HEK293 (cell line): ENCODE measurements at regions not wholly inside any gene's neighbourhood (a gene's known extent, or its start where the extent isn't known, plus 50 kb on each side); places are given as distances from the start of the nearest gene placed in this dataset.
"Not testable (repeated sequence)": the region's sequence is repeated elsewhere in the genome, so short reads cannot be mapped to it uniquely, and the experiment has no call there.

Experiments
- CTCF ChIA-PET: fragments of 350-600 bp; formaldehyde crosslinking; extraction: SDS; loops from one replicate; lab custom pipeline; 2021; ENCODE audit warnings: antibody characterized with exemption; lab: Yijun Ruan, JAX
- POLR2A ChIA-PET: fragments of 300-600 bp; formaldehyde crosslinking; extraction: SDS; loops from one replicate; lab custom pipeline; 2020; ENCODE audit warnings: antibody characterized with exemption, inconsistent platforms; lab: Yijun Ruan, JAX
- H3K27ac ChIP-seq: fragments of 200-500 bp; sonication (Bioruptor generic); 2 replicates; pipeline ENCODE4 v1.5.1; 2014; ENCODE audit warnings: low read depth, low read length, control low read depth, inconsistent platforms; ENCODE audit errors: extremely low read depth
- H3K36me3 ChIP-seq, 2 experiments: fragments of 200-500 bp in 1 of 2; sonication (Bioruptor generic) in 1 of 2; 1 replicate in 1 of 2; 2 replicates in 1 of 2; pipeline ENCODE4 v1.5.1; 2014 to 2017; ENCODE audit warnings: inconsistent platforms in 2 of 2, low read length in 2 of 2; ENCODE audit not compliant: control insufficient read depth in 2 of 2, insufficient read depth in 1 of 2
- H3K4me1 ChIP-seq: fragments of 200-500 bp; sonication (Bioruptor generic); 2 replicates; pipeline ENCODE4 v1.5.1; 2014; ENCODE audit warnings: mild to moderate bottlenecking, low read length, inconsistent platforms; ENCODE audit not compliant: control insufficient read depth, insufficient read depth
- H3K4me3 ChIP-seq: 2 replicates; pipeline ENCODE4 v1.5.1; 2011; ENCODE audit warnings: low read depth, mild to moderate bottlenecking, control low read depth, low read length, moderate library complexity
- H3K9me3 ChIP-seq: fragments of 200-500 bp; sonication (Bioruptor generic); 2 replicates; pipeline ENCODE4 v1.5.1; 2014; ENCODE audit warnings: low read depth, low read length, inconsistent platforms; ENCODE audit not compliant: control insufficient read depth, insufficient read depth
- BCL6B ChIP-seq: fragments of 450-650 bp; formaldehyde crosslinking; IDR thresholded peaks from 2 replicates; pipeline ENCODE4 v1.5.1; 2017; ENCODE audit warnings: missing biosample characterization, missing genetic modification characterization
- KLF16 ChIP-seq: fragments of 450-650 bp; formaldehyde crosslinking; IDR thresholded peaks from 2 replicates; pipeline ENCODE4 v1.5.1; 2017; ENCODE audit warnings: missing biosample characterization, missing genetic modification characterization
- PRDM1 ChIP-seq: fragments of 450-650 bp; formaldehyde crosslinking; IDR thresholded peaks from 2 replicates; pipeline ENCODE4; 2016; ENCODE audit warnings: missing biosample characterization, missing genetic modification characterization
- ZFHX2 ChIP-seq: fragments of 450-650 bp; formaldehyde crosslinking; conservative IDR thresholded peaks from 2 replicates; pipeline ENCODE4 v1.5.1; 2016; ENCODE audit warnings: missing biosample characterization, missing genetic modification characterization
- ZIC2 ChIP-seq: fragments of 450-650 bp; formaldehyde crosslinking; IDR thresholded peaks from 2 replicates; pipeline ENCODE4 v1.5.1; 2016; ENCODE audit warnings: missing biosample characterization, missing genetic modification characterization
- ZNF223 ChIP-seq: fragments of 450-650 bp; formaldehyde crosslinking; IDR thresholded peaks from 2 replicates; pipeline ENCODE4 v1.5.1; 2016; ENCODE audit warnings: missing biosample characterization, missing genetic modification characterization
- ZNF24 ChIP-seq: fragments of 450-650 bp; formaldehyde crosslinking; IDR thresholded peaks from 2 replicates; pipeline ENCODE4 v1.5.1; 2016; ENCODE audit warnings: missing biosample characterization, missing genetic modification characterization
- ZNF366 ChIP-seq: fragments of 450-650 bp; formaldehyde crosslinking; conservative IDR thresholded peaks from 2 replicates; pipeline ENCODE4 v1.5.1; 2016; ENCODE audit warnings: missing biosample characterization, missing genetic modification characterization
- ZNF391 ChIP-seq: fragments of 450-650 bp; formaldehyde crosslinking; IDR thresholded peaks from 2 replicates; pipeline ENCODE4 v1.5.1; 2016; ENCODE audit warnings: low read depth, missing biosample characterization, missing genetic modification characterization, borderline replicate concordance
- ZNF510 ChIP-seq: fragments of 450-650 bp; formaldehyde crosslinking; IDR thresholded peaks from 2 replicates; pipeline ENCODE4 v1.5.1; 2018; ENCODE audit warnings: mild to moderate bottlenecking, missing genetic modification characterization, missing biosample characterization; ENCODE audit not compliant: insufficient replicate concordance
- ZNF518A ChIP-seq: fragments of 450-650 bp; formaldehyde crosslinking; conservative IDR thresholded peaks from 2 replicates; pipeline ENCODE4 v1.5.1; 2016; ENCODE audit warnings: low read depth, missing biosample characterization, missing genetic modification characterization
- ZNF544 ChIP-seq: fragments of 450-650 bp; formaldehyde crosslinking; IDR thresholded peaks from 2 replicates; pipeline ENCODE4 v1.5.0; 2017; ENCODE audit warnings: missing biosample characterization, missing genetic modification characterization
- ZNF555 ChIP-seq: fragments of 450-650 bp; formaldehyde crosslinking; conservative IDR thresholded peaks from 2 replicates; pipeline ENCODE4 v1.5.1; 2017; ENCODE audit warnings: missing biosample characterization, mild to moderate bottlenecking, missing genetic modification characterization, inconsistent platforms
- ZNF571 ChIP-seq: fragments of 450-650 bp; formaldehyde crosslinking; IDR thresholded peaks from 2 replicates; pipeline ENCODE4 v1.5.0; 2017; ENCODE audit warnings: missing biosample characterization, missing genetic modification characterization
- ZNF704 ChIP-seq: fragments of 450-650 bp; formaldehyde crosslinking; IDR thresholded peaks from 2 replicates; pipeline ENCODE4 v1.5.1; 2016; ENCODE audit warnings: missing biosample characterization, missing genetic modification characterization
- ZNF830 ChIP-seq: fragments of 450-650 bp; IDR thresholded peaks from 2 replicates; pipeline ENCODE4 v1.5.0; 2018; ENCODE audit warnings: missing biosample characterization, missing genetic modification characterization, low read depth, mild to moderate bottlenecking, moderate library complexity
- ZNF837 ChIP-seq: fragments of 450-650 bp; formaldehyde crosslinking; IDR thresholded peaks from 2 replicates; pipeline ENCODE4 v1.5.1; 2016; ENCODE audit warnings: missing biosample characterization, missing genetic modification characterization
- ZSCAN16 ChIP-seq: fragments of 450-650 bp; formaldehyde crosslinking; IDR thresholded peaks from 2 replicates; pipeline ENCODE4 v1.5.1; 2016; ENCODE audit warnings: missing biosample characterization, missing genetic modification characterization
- TF ChIP-seq, protein P1 (sequence below): fragments of 450-650 bp; formaldehyde crosslinking; IDR thresholded peaks from 2 replicates; pipeline ENCODE4 v1.5.1; 2017; ENCODE audit warnings: missing biosample characterization, missing genetic modification characterization

DNA sequence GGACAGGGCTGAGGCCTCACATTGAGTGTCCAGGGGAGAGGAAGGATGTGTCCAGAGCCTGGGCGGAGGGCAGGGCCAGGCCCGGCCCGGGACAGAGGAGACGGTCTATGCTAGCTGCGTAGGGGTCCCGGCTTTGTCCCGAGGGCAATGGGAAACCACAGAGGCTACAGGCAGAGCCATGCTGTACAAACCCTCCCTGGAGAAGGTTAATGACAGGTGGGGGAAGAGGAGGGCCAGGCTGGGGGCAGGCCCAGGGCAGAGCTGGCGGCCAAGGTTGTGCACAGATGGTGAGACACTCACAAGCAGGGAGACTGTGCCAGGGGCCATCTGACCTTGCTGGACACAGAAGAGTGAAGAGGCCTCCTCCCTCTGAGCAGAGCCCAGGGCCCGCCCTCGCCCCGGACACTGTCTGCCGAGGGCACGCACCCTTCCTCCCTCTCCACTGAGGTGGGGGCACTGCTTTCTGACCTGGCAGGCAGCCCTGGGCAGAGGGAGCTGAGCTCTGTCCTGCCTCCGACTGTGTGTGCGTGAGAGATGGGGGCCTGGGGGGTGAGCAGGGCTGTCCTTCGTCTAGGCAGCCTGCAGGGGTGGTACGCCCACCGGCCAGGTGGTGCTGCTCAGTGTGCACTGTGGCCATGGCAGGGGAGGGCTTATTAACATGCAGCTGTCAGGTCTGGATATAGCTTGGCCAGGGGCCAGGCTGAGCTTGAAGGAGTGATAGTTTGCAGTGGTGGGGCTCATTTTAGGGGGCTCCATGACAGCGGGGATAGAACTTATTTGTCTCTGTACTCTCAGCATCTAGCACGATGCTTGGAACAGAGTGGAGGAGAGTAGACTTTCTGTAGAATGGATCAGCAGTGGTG is 75.7 kb upstream of the LRPAP1 start (continued):
- TF ChIP-seq, protein P1, sequence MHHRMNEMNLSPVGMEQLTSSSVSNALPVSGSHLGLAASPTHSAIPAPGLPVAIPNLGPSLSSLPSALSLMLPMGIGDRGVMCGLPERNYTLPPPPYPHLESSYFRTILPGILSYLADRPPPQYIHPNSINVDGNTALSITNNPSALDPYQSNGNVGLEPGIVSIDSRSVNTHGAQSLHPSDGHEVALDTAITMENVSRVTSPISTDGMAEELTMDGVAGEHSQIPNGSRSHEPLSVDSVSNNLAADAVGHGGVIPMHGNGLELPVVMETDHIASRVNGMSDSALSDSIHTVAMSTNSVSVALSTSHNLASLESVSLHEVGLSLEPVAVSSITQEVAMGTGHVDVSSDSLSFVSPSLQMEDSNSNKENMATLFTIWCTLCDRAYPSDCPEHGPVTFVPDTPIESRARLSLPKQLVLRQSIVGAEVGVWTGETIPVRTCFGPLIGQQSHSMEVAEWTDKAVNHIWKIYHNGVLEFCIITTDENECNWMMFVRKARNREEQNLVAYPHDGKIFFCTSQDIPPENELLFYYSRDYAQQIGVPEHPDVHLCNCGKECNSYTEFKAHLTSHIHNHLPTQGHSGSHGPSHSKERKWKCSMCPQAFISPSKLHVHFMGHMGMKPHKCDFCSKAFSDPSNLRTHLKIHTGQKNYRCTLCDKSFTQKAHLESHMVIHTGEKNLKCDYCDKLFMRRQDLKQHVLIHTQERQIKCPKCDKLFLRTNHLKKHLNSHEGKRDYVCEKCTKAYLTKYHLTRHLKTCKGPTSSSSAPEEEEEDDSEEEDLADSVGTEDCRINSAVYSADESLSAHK (tag by site-specific recombination): no peak
- no peak for TF ChIP-seq ZNF518A (tag by site-specific recombination)
- no peak for TF ChIP-seq ZNF544 (tag by site-specific recombination)
- TF ChIP-seq ZNF555: no peak
- no peak for TF ChIP-seq ZFHX2 (tag by site-specific recombination)
- no peak for TF ChIP-seq ZNF830 (tag by site-specific recombination)

GRCh38 chr4:3606850-3607249 is 74.6 kb upstream of the LRPAP1 start:
- POLR2A ChIA-PET: not testable (repeated sequence)

DNA sequence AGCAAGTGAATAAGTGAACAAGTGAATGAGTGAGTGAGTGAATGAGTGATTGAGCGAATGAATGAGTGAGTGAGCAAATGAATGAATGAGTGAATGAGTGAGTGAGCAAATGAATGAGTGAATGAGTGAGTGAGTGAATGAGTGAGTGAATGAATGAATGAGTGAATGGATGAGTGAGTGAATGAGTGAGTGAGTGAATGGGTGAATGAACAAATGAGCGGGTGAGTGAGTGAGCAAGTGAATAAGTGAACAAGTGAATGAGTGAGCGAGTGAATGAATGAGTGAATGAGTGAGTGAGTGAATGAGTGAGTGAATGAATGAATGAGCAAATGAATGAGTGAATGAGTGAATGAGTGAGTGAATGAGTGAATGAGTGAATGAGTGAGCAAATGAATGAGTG is 74.0 kb upstream of the LRPAP1 start:
- TF ChIP-seq PRDM1: peak; percentile 32; the same call in 1 of the 2 replicates
- TF ChIP-seq ZNF24: peak; percentile 93
- peak; percentile 70 for TF ChIP-seq ZNF366 (tag by site-specific recombination)
- 0 out of 2 replicates have a peak, but pooled peaks have one; percentile 30 for TF ChIP-seq ZSCAN16 (tag by site-specific recombination)
- H3K4me1 ChIP-seq, H3K36me3 ChIP-seq, H3K4me3 ChIP-seq, POLR2A ChIA-PET, CTCF ChIA-PET, H3K27ac ChIP-seq, H3K9me3 ChIP-seq: not testable (repeated sequence)

More at GRCh38 chr4:3606850-3607249, 74.6 kb upstream of the LRPAP1 start:
- H3K9me3 ChIP-seq, H3K4me3 ChIP-seq, CTCF ChIA-PET, H3K4me1 ChIP-seq, H3K27ac ChIP-seq, H3K36me3 ChIP-seq: not testable (repeated sequence)

DNA sequence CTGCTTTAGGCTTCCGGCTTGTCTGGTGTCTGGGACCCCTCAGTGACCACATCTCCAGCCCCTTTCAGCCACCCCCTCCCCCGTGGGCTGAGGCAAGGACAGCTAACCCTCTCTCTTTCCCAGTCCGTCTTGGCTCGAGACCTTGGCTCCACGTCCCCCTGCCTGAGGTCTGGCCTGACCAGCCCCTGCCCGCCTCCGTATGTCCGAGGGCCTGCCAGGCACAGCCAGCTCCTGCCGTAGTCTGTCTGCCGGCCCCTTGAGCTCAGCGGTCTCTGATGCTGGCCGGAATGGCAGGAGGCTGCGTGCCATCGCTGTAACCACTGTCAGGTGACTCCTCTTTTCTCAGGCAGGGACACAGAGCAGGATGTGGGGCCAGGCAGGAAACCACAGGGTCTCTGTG is 73.3 kb upstream of the LRPAP1 start:
- no peaks in the 10 kb centered on the region for H3K4me1 ChIP-seq
- POLR2A ChIA-PET: no interaction called here
- TF ChIP-seq ZNF223: no peak
- TF ChIP-seq ZIC2 (tag by site-specific recombination): no peak
- TF ChIP-seq ZNF510 (tag by site-specific recombination): no peak
- no peak for TF ChIP-seq BCL6B
- TF ChIP-seq ZNF837 (tag by site-specific recombination): no peak
- no peak for TF ChIP-seq ZNF391 (tag by site-specific recombination)
- TF ChIP-seq ZNF704: no peak
- TF ChIP-seq ZNF571: no peak
- no peak for TF ChIP-seq KLF16

More for the DNA sequence above, 73.3 kb upstream of the LRPAP1 start:
- Histone ChIP-seq H3K36me3 (no peaks in the 10 kb centered on the region), H3K27ac (no peak overlapping the region), H3K9me3 (no peaks in the 10 kb centered on the region), H3K4me3 (no peak overlapping the region)
- CTCF ChIA-PET: no interaction called here
